Calu3 (cell line): ENCODE measurements at regions not wholly inside any gene's neighbourhood (a gene's known extent, or its start where the extent isn't known, plus 50 kb on each side); places are given as distances from the start of the nearest gene placed in this dataset.

Source experiments
- BruUV-seq: library from RNA; stranded (reverse); fragments of 400-500 nt; replicated peaks from 2 replicates; lab custom pipeline; 2021; lab: Mats Ljungman, UMichigan
- CTCF ChIA-PET: fragments of 300-600 bp; sonication (Branson Sonifier 250); formaldehyde crosslinking; loops from one replicate; lab custom pipeline; 2022; ENCODE audit warnings: antibody characterized with exemption; lab: Charles Lee
- DNase-seq: peaks from one replicate; pipeline ENCODE4 v3.0.0; 2022
- H3K27ac Mint-ChIP-seq: one replicate; pipeline ENCODE4 v1.8.0; 2022; ENCODE audit warnings: mixed read lengths; ENCODE audit not compliant: unreplicated experiment
- H3K27me3 Mint-ChIP-seq: one replicate; pipeline ENCODE4 v1.8.0; 2022; ENCODE audit warnings: mixed read lengths; ENCODE audit not compliant: unreplicated experiment
- H3K36me3 Mint-ChIP-seq: one replicate; pipeline ENCODE4 v1.8.0; 2022; ENCODE audit warnings: mild to moderate bottlenecking, moderate library complexity, mixed read lengths; ENCODE audit not compliant: insufficient read depth, unreplicated experiment
- H3K4me1 Mint-ChIP-seq: one replicate; pipeline ENCODE4 v1.8.0; 2022; ENCODE audit warnings: mild to moderate bottlenecking, low read depth, mixed read lengths; ENCODE audit not compliant: unreplicated experiment
- H3K4me3 Mint-ChIP-seq: one replicate; pipeline ENCODE4 v1.8.0; 2022; ENCODE audit warnings: mild to moderate bottlenecking, low read depth, moderate library complexity, mixed read lengths; ENCODE audit not compliant: unreplicated experiment
- H3K9me3 Mint-ChIP-seq: one replicate; pipeline ENCODE4 v1.8.0; 2022; ENCODE audit warnings: low read depth, mixed read lengths; ENCODE audit not compliant: unreplicated experiment
- CTCF ChIP-seq: fragments of 200-600 bp; IDR thresholded peaks from one replicate; pipeline ENCODE4 v1.8.0; 2022; ENCODE audit warnings: antibody characterized with exemption; ENCODE audit not compliant: unreplicated experiment
- intact Hi-C: fragments of 100-400 bp; cut with micrococcal nuclease; formaldehyde crosslinking; loops from one replicate; pipeline ENCODE4 v1.10.0; 2022; ENCODE audit not compliant: unreplicated experiment

DNA sequence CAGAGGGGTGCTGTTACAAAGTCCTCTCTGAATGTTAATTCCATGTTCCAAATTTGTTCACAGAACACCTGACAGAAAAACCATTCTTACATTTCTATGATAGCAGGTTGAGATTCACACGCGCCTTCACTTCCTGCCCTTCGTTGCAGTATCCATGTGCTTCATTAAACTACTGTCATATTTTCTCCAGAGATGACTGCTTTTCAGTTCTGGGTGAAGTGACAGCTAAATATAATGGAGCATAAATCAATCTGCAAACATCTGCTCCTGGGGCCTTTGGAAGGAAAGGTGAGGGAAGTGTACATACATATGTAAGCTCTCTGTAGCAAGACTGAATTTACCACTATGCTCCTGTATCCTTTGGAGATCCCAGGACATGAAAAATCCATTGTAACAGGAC, 750.2 kb downstream of the HDGFL1 start:
- Mint-ChIP-seq H3K27ac (no peak overlapping the region), H3K4me1 (no peaks in the 10 kb centered on the region), H3K4me3 (no peak overlapping the region), H3K27me3 (no peaks in the 10 kb centered on the region), H3K36me3 (no peaks in the 10 kb centered on the region), H3K9me3 (peaks cover 2% of the 10 kb centered on the region)
- TF ChIP-seq CTCF, result no peak
- intact Hi-C loops, result no loop called here
- no peak for DNase-seq
- CTCF ChIA-PET, result no interaction called here
- no TSS peak for BruUV-seq

DNA sequence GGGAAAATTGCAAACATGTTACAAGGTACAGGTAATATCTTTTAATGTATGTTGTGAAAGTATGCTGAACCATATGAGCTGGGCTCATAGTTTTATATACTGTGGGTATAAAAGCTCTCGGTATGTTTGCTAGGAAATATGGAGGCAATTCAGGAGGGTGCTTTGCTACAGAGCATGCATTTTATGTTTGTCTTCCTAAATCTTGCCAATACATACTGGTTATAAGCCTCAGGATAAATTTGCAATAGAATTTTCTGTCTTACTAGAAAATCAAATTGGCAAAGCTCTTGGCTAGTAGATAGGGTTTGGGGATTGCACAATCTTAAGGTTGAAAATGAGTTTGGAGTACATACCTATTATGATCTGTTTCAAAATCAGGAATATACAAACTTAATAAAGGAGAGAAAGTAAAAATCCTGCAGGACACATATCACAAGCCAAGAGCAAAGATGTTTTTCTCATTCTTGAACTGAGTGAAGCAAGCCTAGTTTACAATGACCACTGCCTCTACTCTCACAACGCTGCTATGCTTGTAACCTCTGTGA, 751.2 kb downstream of the HDGFL1 start:
- Mint-ChIP-seq H3K27ac (no peak overlapping the region), H3K27me3 (no peaks in the 10 kb centered on the region), H3K9me3 (peaks cover under 1% of the 10 kb centered on the region), H3K36me3 (no peaks in the 10 kb centered on the region), H3K4me3 (no peak overlapping the region), H3K4me1 (no peaks in the 10 kb centered on the region)
- CTCF ChIA-PET, result no interaction called here
- BruUV-seq, result no TSS peak
- no peak for DNase-seq
- no peak for TF ChIP-seq CTCF
- intact Hi-C loops, result loop anchor here (5.0 kb wide), 1 partner anchor 218 kb away; no protein-coding TSS in a partner anchor

GRCh38 chr6:23323897-23324296, 754.5 kb downstream of the HDGFL1 start:
- Mint-ChIP-seq H3K4me3 (no peak overlapping the region), H3K27me3 (no peaks in the 10 kb centered on the region), H3K27ac (no peak overlapping the region), H3K9me3 (peaks cover 4% of the 10 kb centered on the region), H3K36me3 (no peaks in the 10 kb centered on the region), H3K4me1 (no peaks in the 10 kb centered on the region)
- CTCF ChIA-PET, result no interaction called here
- intact Hi-C loops, result loop anchor here (5.0 kb wide), 1 partner anchor 222 kb away; no protein-coding TSS in a partner anchor
- TF ChIP-seq CTCF, result no peak
- no TSS peak for BruUV-seq
- DNase-seq, result no peak

DNA sequence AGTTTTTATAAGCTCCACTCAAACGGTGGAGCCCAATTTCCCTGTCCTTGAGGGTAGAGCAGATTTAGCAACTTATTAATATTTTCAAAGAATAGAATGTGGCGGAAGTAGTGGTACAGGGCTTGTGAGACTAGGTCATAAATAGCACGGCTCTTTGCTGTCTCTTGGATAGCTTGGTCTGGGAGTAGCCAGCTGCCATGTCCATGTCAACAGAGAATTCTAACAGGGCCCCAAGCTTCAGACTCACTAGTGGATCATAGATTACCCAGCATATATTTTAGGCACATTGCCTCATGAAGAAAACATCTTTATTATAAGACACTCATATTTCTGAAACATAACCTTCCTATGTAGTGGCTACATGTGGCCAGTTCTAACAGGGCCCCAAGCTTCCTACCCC, 755.7 kb downstream of the HDGFL1 start:
- no TSS peak for BruUV-seq
- H3K36me3 Mint-ChIP-seq, result no peaks in the 10 kb centered on the region

More for the DNA sequence above, 755.7 kb downstream of the HDGFL1 start:
- no peak for DNase-seq
- TF ChIP-seq CTCF, result no peak
- no peaks in the 10 kb centered on the region for H3K27me3 Mint-ChIP-seq
- peaks cover 4% of the 10 kb centered on the region for H3K9me3 Mint-ChIP-seq
- CTCF ChIA-PET, result no interaction called here
- H3K4me1 Mint-ChIP-seq, result no peaks in the 10 kb centered on the region
- intact Hi-C loops, result no loop called here
- H3K4me3 Mint-ChIP-seq, result no peak overlapping the region
- no peak overlapping the region for H3K27ac Mint-ChIP-seq
